Activated naive CD4-positive, alpha-beta T cell treated with anti-CD3 and anti-CD28 coated beads, Interleukin-2, amount 50 U/mL, for 72 hours (primary cell): ENCODE measurements at regions not wholly inside any gene's neighbourhood (a gene's known extent, or its start where the extent isn't known, plus 50 kb on each side); places are given as distances from the start of the nearest gene placed in this dataset.
"Not testable (repeated sequence)": the region's sequence is repeated elsewhere in the genome, so short reads cannot be mapped to it uniquely, and the experiment has no call there.

ENCODE experiments used
- ATAC-seq, 2 donors: fragments of 150-1000 bp; cut with Tn5 transposase; 2 replicates each; pipeline ENCODE4 v1.10.0; 2021; ENCODE audit warnings: mild to moderate bottlenecking in 2 of 2, moderate library complexity in 2 of 2
- DNase-seq, 2 donors: peaks; one replicate each; pipeline ENCODE4 v3.0.0; 2021 to 2022; ENCODE audit warnings: low spot score in 2 of 2
- H3K27ac Mint-ChIP-seq, 2 donors: one replicate each; pipeline ENCODE4 v1.8.0; 2022; ENCODE audit warnings: mild to moderate bottlenecking in 2 of 2, mixed read lengths in 2 of 2
- H3K36me3 Mint-ChIP-seq, 2 donors: one replicate each; pipeline ENCODE4 v1.8.0; 2022; ENCODE audit warnings: mixed read lengths in 2 of 2
- H3K9me3 Mint-ChIP-seq, 2 donors: one replicate each; pipeline ENCODE4 v1.8.0; 2022; ENCODE audit warnings: mixed read lengths in 2 of 2

GRCh38 chr7:65749039-65749438, 123.8 kb upstream of the VKORC1L1 start:
- Mint-ChIP-seq H3K36me3 (peaks cover 5 to 10% of the 10 kb centered on the region in 2 donors), H3K27ac (no peak overlapping the region), H3K9me3 (no peaks in the 10 kb centered on the region)
- ATAC-seq (no peak), DNase-seq (no peak)

- Mint-ChIP-seq H3K9me3 (no peaks in the 10 kb centered on the region), H3K27ac (peak overlapping the region in 1 of 2 donors; percentile 97), H3K36me3 (peaks cover 5 to 10% of the 10 kb centered on the region in 2 donors)
- DNase-seq (no peak), ATAC-seq (no peak)
Measured at GRCh38 chr7:65749518-65749917, 123.4 kb upstream of the VKORC1L1 start.

GRCh38 chr7:65750511-65751344, 122.1 kb upstream of the VKORC1L1 start:
- H3K27ac Mint-ChIP-seq: peak overlapping the region; percentile 96 to 97
- DNase-seq (peak; percentile 91), ATAC-seq (peak; percentile 99 to 100)
- H3K9me3 Mint-ChIP-seq: no peaks in the 10 kb centered on the region
- H3K36me3 Mint-ChIP-seq: peaks cover 9 to 10% of the 10 kb centered on the region in 2 donors

- not testable (repeated sequence) for H3K9me3 Mint-ChIP-seq, ATAC-seq, DNase-seq
- Mint-ChIP-seq H3K36me3 (peaks cover 10 to 25% of the 10 kb centered on the region in 2 donors), H3K27ac (peak overlapping the region in 1 of 2 donors; percentile 84)
Measured at GRCh38 chr7:65754070-65754469, 118.8 kb upstream of the VKORC1L1 start.

GRCh38 chr7:65758991-65759390, 113.9 kb upstream of the VKORC1L1 start:
- Mint-ChIP-seq H3K27ac (peak overlapping the region in 1 of 2 donors; percentile 12), H3K36me3 (peaks cover 11 to 22% of the 10 kb centered on the region in 2 donors)
- peak; percentile 40 to 81 for ATAC-seq
- H3K9me3 Mint-ChIP-seq, DNase-seq: not testable (repeated sequence)

- H3K27ac Mint-ChIP-seq, DNase-seq, H3K9me3 Mint-ChIP-seq: not testable (repeated sequence)
- ATAC-seq: peak in 1 of 2 donors; percentile 40
- peaks cover 6 to 21% of the 10 kb centered on the region in 2 donors for H3K36me3 Mint-ChIP-seq
Measured at GRCh38 chr7:65762712-65763111, 110.2 kb upstream of the VKORC1L1 start.

- DNase-seq, H3K27ac Mint-ChIP-seq, H3K9me3 Mint-ChIP-seq, ATAC-seq: not testable (repeated sequence)
- peaks cover 6 to 17% of the 10 kb centered on the region in 2 donors for H3K36me3 Mint-ChIP-seq
Measured at GRCh38 chr7:65763114-65763513, 109.8 kb upstream of the VKORC1L1 start.

GRCh38 chr7:65770473-65771225, 102.2 kb upstream of the VKORC1L1 start:
- ATAC-seq: peak; percentile 97 to 99
- not testable (repeated sequence) for H3K36me3 Mint-ChIP-seq, H3K9me3 Mint-ChIP-seq
- peak overlapping the region; percentile 82 to 90 for H3K27ac Mint-ChIP-seq
- peak; percentile 92 to 97 for DNase-seq

GRCh38 chr7:65771226-65771569, 101.7 kb upstream of the VKORC1L1 start:
- not testable (repeated sequence) for DNase-seq, H3K36me3 Mint-ChIP-seq, ATAC-seq, H3K9me3 Mint-ChIP-seq
- H3K27ac Mint-ChIP-seq: peak overlapping the region; percentile 82 to 90

GRCh38 chr7:65776677-65777076, 96.2 kb upstream of the VKORC1L1 start:
- not testable (repeated sequence) for H3K9me3 Mint-ChIP-seq, H3K27ac Mint-ChIP-seq, DNase-seq, ATAC-seq, H3K36me3 Mint-ChIP-seq

- not testable (repeated sequence) for H3K36me3 Mint-ChIP-seq, H3K27ac Mint-ChIP-seq, ATAC-seq, H3K9me3 Mint-ChIP-seq, DNase-seq
Measured at GRCh38 chr7:65789943-65790342, 82.9 kb upstream of the VKORC1L1 start.

GRCh38 chr7:65791788-65792187, 81.1 kb upstream of the VKORC1L1 start:
- H3K27ac Mint-ChIP-seq, DNase-seq, ATAC-seq, H3K9me3 Mint-ChIP-seq, H3K36me3 Mint-ChIP-seq: not testable (repeated sequence)

- H3K9me3 Mint-ChIP-seq, H3K27ac Mint-ChIP-seq, DNase-seq, H3K36me3 Mint-ChIP-seq, ATAC-seq: not testable (repeated sequence)
Measured at GRCh38 chr7:65792726-65793125, 80.1 kb upstream of the VKORC1L1 start.

- not testable (repeated sequence) for H3K36me3 Mint-ChIP-seq, H3K9me3 Mint-ChIP-seq, DNase-seq, ATAC-seq
- peak overlapping the region in 1 of 2 donors; percentile 59 for H3K27ac Mint-ChIP-seq
Measured at GRCh38 chr7:65794671-65795391, 78.0 kb upstream of the VKORC1L1 start.

GRCh38 chr7:65795392-65795716, 77.5 kb upstream of the VKORC1L1 start:
- not testable (repeated sequence) for H3K9me3 Mint-ChIP-seq, DNase-seq, ATAC-seq, H3K36me3 Mint-ChIP-seq, H3K27ac Mint-ChIP-seq

- ATAC-seq: no peak
- Mint-ChIP-seq H3K9me3 (no peaks in the 10 kb centered on the region), H3K27ac (no peak overlapping the region), H3K36me3 (no peaks in the 10 kb centered on the region)
- no peak for DNase-seq
Measured at GRCh38 chr7:65796205-65796604, 76.7 kb upstream of the VKORC1L1 start.

GRCh38 chr7:65797086-65797485, 75.8 kb upstream of the VKORC1L1 start:
- not testable (repeated sequence) for DNase-seq, ATAC-seq, H3K9me3 Mint-ChIP-seq, H3K36me3 Mint-ChIP-seq
- H3K27ac Mint-ChIP-seq: peak overlapping the region in 1 of 2 donors; percentile 17
